Type B pancreatic cell (in vitro differentiated cells): ENCODE measurements at regions not wholly inside any gene's neighbourhood (a gene's known extent, or its start where the extent isn't known, plus 50 kb on each side); places are given as distances from the start of the nearest gene placed in this dataset.

ENCODE experiments used
- DNase-seq: peaks from one replicate; pipeline ENCODE4 v3.0.0; 2021; ENCODE audit warnings: mixed read lengths; ENCODE audit not compliant: unreplicated experiment; ENCODE audit errors: extremely low spot score
- H3K27ac Mint-ChIP-seq: 2 replicates; pipeline ENCODE4 v1.8.0; 2021; ENCODE audit warnings: mild to moderate bottlenecking, mixed read lengths
- H3K27me3 Mint-ChIP-seq: 2 replicates; pipeline ENCODE4 v1.8.0; 2021; ENCODE audit warnings: mixed read lengths
- H3K36me3 Mint-ChIP-seq: 2 replicates; pipeline ENCODE4 v1.8.0; 2021; ENCODE audit warnings: mixed read lengths
- H3K4me1 Mint-ChIP-seq: one replicate; pipeline ENCODE4 v1.8.0; 2021; ENCODE audit warnings: mixed read lengths; ENCODE audit not compliant: unreplicated experiment
- H3K4me3 Mint-ChIP-seq: 2 replicates; pipeline ENCODE4 v1.8.0; 2021; ENCODE audit warnings: mild to moderate bottlenecking, mixed read lengths
- H3K9me3 Mint-ChIP-seq: 2 replicates; pipeline ENCODE4 v1.8.0; 2021; ENCODE audit warnings: mixed read lengths
- TF ChIP-seq, protein P1 (sequence below): fragments of 200-600 bp; sonication (generic); conservative IDR thresholded peaks from 2 replicates; pipeline ENCODE4 v1.5.0; 2021; ENCODE audit warnings: antibody characterized with exemption, mild to moderate bottlenecking

DNA sequence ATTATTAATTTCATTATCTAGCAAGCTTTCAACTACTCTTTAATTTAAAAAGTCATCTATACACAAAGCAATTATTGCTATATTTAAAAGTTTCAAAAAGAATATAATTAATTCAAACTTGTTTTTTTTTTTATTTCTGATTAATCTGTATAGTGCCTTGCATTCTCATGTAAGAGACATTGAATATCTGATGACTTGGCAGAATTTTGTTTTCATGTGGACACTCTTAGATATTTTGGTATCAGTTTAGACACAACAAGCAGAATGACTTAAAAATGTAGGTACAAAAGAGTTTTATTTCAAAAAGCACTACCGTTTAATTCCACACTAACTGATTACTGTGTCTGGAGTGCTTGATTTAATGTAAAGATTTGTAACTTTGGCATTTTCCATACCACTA, 1129.6 kb downstream of the PDHA2 start:
- Mint-ChIP-seq H3K9me3 (peaks cover 5% of the 10 kb centered on the region), H3K27me3 (no peaks in the 10 kb centered on the region), H3K4me1 (no peaks in the 10 kb centered on the region), H3K36me3 (no peaks in the 10 kb centered on the region), H3K27ac (no peak overlapping the region), H3K4me3 (no peak overlapping the region)
- TF ChIP-seq, protein P1, sequence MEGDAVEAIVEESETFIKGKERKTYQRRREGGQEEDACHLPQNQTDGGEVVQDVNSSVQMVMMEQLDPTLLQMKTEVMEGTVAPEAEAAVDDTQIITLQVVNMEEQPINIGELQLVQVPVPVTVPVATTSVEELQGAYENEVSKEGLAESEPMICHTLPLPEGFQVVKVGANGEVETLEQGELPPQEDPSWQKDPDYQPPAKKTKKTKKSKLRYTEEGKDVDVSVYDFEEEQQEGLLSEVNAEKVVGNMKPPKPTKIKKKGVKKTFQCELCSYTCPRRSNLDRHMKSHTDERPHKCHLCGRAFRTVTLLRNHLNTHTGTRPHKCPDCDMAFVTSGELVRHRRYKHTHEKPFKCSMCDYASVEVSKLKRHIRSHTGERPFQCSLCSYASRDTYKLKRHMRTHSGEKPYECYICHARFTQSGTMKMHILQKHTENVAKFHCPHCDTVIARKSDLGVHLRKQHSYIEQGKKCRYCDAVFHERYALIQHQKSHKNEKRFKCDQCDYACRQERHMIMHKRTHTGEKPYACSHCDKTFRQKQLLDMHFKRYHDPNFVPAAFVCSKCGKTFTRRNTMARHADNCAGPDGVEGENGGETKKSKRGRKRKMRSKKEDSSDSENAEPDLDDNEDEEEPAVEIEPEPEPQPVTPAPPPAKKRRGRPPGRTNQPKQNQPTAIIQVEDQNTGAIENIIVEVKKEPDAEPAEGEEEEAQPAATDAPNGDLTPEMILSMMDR: no peak
- DNase-seq: no peak

DNA sequence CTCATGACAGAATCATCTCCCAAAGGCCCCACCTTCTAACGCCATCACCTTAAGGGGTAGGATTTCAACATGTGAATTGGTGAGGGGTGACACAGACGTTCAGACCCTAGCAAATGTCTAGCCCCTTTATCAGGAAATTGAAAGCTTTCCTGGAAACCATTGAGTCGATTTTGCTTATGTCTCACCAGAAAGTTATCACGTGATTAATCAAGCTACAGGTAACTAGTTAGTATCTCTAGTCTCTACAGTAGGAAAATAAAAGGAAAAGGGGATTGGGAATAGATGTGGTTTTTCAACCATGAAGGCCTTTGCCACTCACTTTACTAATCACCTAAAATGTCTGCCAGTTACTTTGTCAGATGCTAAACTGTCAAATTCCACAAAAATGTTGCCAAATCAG, 1133.0 kb downstream of the PDHA2 start:
- H3K9me3 Mint-ChIP-seq: no peaks in the 10 kb centered on the region
- H3K36me3 Mint-ChIP-seq: no peaks in the 10 kb centered on the region
- no peak for DNase-seq
- H3K27ac Mint-ChIP-seq: no peak overlapping the region
- H3K4me3 Mint-ChIP-seq: no peak overlapping the region
- no peaks in the 10 kb centered on the region for H3K27me3 Mint-ChIP-seq
- TF ChIP-seq, protein P1: no peak
- H3K4me1 Mint-ChIP-seq: no peaks in the 10 kb centered on the region

DNA sequence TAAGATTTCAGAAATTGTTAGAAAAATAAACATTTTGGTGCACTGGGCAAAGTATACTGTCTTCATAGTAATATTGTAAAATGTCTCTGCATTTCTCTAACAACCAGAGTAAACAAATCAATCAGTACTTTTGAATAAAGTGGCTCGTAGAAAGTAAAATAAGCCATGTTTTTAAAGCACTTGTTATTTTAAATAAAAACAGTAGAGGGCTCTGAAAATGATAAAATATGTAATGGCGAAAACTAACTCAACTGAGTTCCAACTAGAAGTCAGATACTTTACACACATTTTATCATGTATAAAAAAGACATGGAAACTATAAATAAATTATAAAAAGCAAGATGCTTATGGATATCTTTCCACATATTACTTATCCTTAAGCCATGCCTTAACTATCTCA, 1134.4 kb downstream of the PDHA2 start:
- no peaks in the 10 kb centered on the region for H3K9me3 Mint-ChIP-seq
- no peaks in the 10 kb centered on the region for H3K36me3 Mint-ChIP-seq
- H3K4me3 Mint-ChIP-seq: no peak overlapping the region
- H3K4me1 Mint-ChIP-seq: no peaks in the 10 kb centered on the region
- DNase-seq: no peak
- no peaks in the 10 kb centered on the region for H3K27me3 Mint-ChIP-seq
- TF ChIP-seq, protein P1: no peak
- no peak overlapping the region for H3K27ac Mint-ChIP-seq

DNA sequence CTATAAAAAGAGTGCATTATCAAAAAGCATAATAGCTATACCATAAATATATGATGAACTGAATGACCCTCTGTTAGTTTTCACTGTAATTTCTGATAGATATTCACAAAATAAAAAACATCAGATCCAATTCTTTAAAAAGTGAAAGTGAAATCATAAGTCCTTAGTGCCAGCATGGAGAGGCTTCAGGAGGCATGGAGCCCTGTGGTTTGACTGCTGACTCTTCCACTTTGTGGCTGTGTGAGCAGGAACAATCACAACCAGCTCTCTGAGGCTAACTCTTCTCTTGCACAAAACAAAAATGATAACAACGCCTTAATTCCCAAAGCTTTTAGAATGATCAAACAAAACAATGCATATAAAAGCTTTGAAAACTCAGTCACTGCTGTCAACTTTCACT, 1143.9 kb downstream of the PDHA2 start:
- Mint-ChIP-seq H3K27ac (no peak overlapping the region), H3K27me3 (no peaks in the 10 kb centered on the region), H3K36me3 (no peaks in the 10 kb centered on the region), H3K4me3 (no peak overlapping the region), H3K9me3 (peaks cover 5% of the 10 kb centered on the region), H3K4me1 (no peaks in the 10 kb centered on the region)
- TF ChIP-seq, protein P1: no peak
- DNase-seq: no peak

DNA sequence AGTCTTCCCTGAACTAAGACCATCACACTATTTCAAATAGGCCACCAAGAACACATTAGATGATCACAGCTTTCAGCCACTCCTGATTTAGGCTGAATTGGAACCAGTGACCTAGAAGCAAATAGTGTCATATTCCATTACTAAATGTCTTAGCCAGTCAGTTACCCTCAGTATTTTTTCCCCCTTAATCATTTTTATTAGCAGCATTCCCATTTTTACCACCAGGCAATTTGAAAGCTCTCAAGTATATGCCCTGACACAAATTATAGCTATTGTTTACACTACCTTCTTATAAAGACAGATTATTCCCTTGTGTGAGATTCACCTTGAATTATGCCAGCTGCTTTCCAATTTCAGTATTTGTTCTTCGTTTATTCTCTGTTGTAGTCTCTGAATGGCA, 1146.9 kb downstream of the PDHA2 start:
- H3K4me3 Mint-ChIP-seq: no peak overlapping the region

More for the DNA sequence above, 1146.9 kb downstream of the PDHA2 start:
- TF ChIP-seq, protein P1: no peak
- no peaks in the 10 kb centered on the region for H3K36me3 Mint-ChIP-seq
- H3K27me3 Mint-ChIP-seq: no peaks in the 10 kb centered on the region
- DNase-seq: no peak
- peaks cover 5% of the 10 kb centered on the region for H3K9me3 Mint-ChIP-seq
- no peak overlapping the region for H3K27ac Mint-ChIP-seq
- H3K4me1 Mint-ChIP-seq: no peaks in the 10 kb centered on the region
